ENCODE measurements at regions not wholly inside any gene's neighbourhood (a gene's known extent, or its start where the extent isn't known, plus 50 kb on each side); places are given as distances from the start of the nearest gene placed in this dataset.
"Not testable (repeated sequence)": the region's sequence is repeated elsewhere in the genome, so short reads cannot be mapped to it uniquely, and the experiment has no call there.

- DNase-seq (ENCODE audit: low read depth): no peak
Observed at GRCh38 chr2:81043681-81044080, 739.1 kb upstream of the LRRTM1 start.

- DNase-seq (ENCODE audit: low read depth): no peak
Observed at GRCh38 chr2:81007104-81007503, 702.6 kb upstream of the LRRTM1 start.

- DNase-seq (ENCODE audit: low read depth): no peak
Observed at GRCh38 chr2:81002906-81003305, 698.4 kb upstream of the LRRTM1 start.

GRCh38 chr2:80987466-80987865, 682.9 kb upstream of the LRRTM1 start:
- DNase-seq (ENCODE audit: low read depth): no peak

- no peak for DNase-seq (ENCODE audit: low read depth)
Observed at GRCh38 chr2:80969900-80970299, 665.3 kb upstream of the LRRTM1 start.

- DNase-seq (ENCODE audit: low read depth): no peak
Observed at GRCh38 chr2:80968450-80968849, 663.9 kb upstream of the LRRTM1 start.

- DNase-seq (ENCODE audit: low read depth): no peak
Observed at GRCh38 chr2:80947601-80948130, 643.1 kb upstream of the LRRTM1 start.

- no peak for DNase-seq (ENCODE audit: low read depth)
Observed at GRCh38 chr2:80943487-80943886, 638.9 kb upstream of the LRRTM1 start.

GRCh38 chr2:80942766-80943165, 638.2 kb upstream of the LRRTM1 start:
- no peak for DNase-seq (ENCODE audit: low read depth)

- no peak for DNase-seq (ENCODE audit: low read depth)
Observed at GRCh38 chr2:80938463-80938862, 633.9 kb upstream of the LRRTM1 start.

- not testable (repeated sequence) for DNase-seq (ENCODE audit: low read depth)
Observed at GRCh38 chr2:80931820-80932219, 627.3 kb upstream of the LRRTM1 start.

- DNase-seq (ENCODE audit: low read depth): no peak
Observed at GRCh38 chr2:80930777-80931176, 626.2 kb upstream of the LRRTM1 start.

- DNase-seq (ENCODE audit: low read depth): no peak
Observed at GRCh38 chr2:80926168-80926567, 621.6 kb upstream of the LRRTM1 start.

GRCh38 chr2:80896576-80896975, 592.0 kb upstream of the LRRTM1 start:
- DNase-seq (ENCODE audit: low read depth): no peak

- no peak for DNase-seq (ENCODE audit: low read depth)
Observed at GRCh38 chr2:80894486-80894885, 589.9 kb upstream of the LRRTM1 start.

- DNase-seq (ENCODE audit: low read depth): no peak
Observed at GRCh38 chr2:80893711-80894110, 589.2 kb upstream of the LRRTM1 start.

GRCh38 chr2:80889009-80889408, 584.5 kb upstream of the LRRTM1 start:
- DNase-seq (ENCODE audit: low read depth): no peak

- DNase-seq (ENCODE audit: low read depth): no peak
Observed at GRCh38 chr2:80887841-80888378, 583.4 kb upstream of the LRRTM1 start.

GRCh38 chr2:80874374-80874773, 569.8 kb upstream of the LRRTM1 start:
- DNase-seq (ENCODE audit: low read depth): no peak

GRCh38 chr2:80869858-80870438, 565.4 kb upstream of the LRRTM1 start:
- no peak for DNase-seq (ENCODE audit: low read depth)

GRCh38 chr2:80863147-80863714, 558.7 kb upstream of the LRRTM1 start:
- no peak for DNase-seq (ENCODE audit: low read depth)

- no peak for DNase-seq (ENCODE audit: low read depth)
Observed at GRCh38 chr2:80858965-80859364, 554.4 kb upstream of the LRRTM1 start.

- no peak for DNase-seq (ENCODE audit: low read depth)
Observed at GRCh38 chr2:80856227-80856626, 551.7 kb upstream of the LRRTM1 start.

- no peak for DNase-seq (ENCODE audit: low read depth)
Observed at GRCh38 chr2:80854831-80855230, 550.3 kb upstream of the LRRTM1 start.
